Amniotic epithelial cell (primary cell): ENCODE measurements at regions not wholly inside any gene's neighbourhood (a gene's known extent, or its start where the extent isn't known, plus 50 kb on each side); places are given as distances from the start of the nearest gene placed in this dataset.
"Not testable (repeated sequence)": the region's sequence is repeated elsewhere in the genome, so short reads cannot be mapped to it uniquely, and the experiment has no call there.

Experiments
- DNase-seq: peaks from one replicate; pipeline ENCODE4 v3.0.0-alpha.2; 2010; ENCODE audit warnings: low read depth

DNA sequence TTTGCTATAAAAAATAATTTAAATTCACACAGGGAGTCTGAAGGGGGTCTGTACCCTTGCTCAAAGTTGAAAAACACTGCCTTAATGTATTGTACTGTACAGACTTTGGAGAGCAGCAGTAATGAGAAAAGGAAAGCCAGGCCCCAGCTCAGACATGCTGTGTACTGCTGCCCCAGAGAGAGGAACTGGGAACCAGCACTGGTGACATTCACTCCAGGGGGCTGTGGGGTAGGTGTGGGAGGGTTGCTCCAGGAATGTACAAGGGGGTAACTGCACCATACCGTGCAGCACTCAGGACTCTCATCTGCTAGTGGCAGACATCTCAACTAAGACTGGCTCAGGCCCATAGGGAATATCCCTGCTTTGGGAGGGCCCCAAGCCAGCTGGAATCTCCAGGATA lies 146.0 kb upstream of the RMP24 start:
- no peak for DNase-seq

GRCh38 chr18:35827275-35827902 lies 145.1 kb upstream of the RMP24 start:
- DNase-seq: no peak

DNA sequence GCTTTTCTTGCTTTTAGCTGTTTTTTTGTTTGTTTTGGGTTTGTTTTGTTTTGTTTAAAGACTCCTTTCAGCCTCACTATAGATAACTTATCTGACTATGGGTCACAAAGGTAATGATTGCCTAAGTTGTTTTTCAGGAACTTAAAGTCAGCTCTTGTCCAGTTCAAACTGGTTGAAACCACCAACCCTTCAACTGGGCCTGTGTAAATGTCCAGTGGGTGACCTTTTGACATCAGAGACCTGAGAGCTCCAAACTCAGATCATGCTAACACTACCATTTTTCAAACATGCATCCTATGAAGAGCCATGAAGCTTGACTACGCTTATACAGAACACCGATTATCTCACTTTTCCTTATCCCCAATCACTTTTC lies 144.6 kb upstream of the RMP24 start:
- DNase-seq: no peak

- DNase-seq: no peak
Observed at GRCh38 chr18:35828591-35828990, 143.9 kb upstream of the RMP24 start.

- no peak for DNase-seq
Observed at GRCh38 chr18:35835366-35835765, 137.1 kb upstream of the RMP24 start.

DNA sequence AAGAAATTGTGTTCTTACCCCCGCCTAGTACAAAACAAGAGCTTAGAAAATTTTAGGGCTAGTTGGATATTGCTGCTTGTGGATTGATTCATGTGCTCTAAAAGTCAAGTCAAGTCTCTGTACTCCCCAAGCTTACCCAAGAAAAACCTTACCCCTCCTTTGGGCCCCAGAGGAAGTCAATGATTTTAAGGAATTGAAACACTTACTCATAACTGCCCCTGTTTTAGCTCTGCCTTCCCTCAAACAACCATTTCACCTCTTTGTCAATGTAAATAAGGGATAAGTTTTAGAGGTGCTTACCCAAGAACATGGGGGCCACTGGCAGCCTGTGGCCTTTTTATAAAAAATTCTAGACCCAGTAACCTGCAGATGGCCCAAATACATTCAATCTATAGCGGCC lies 136.6 kb upstream of the RMP24 start:
- DNase-seq: no peak

- no peak for DNase-seq
Observed at GRCh38 chr18:35836932-35837331, 135.5 kb upstream of the RMP24 start.

- DNase-seq: no peak
Observed at GRCh38 chr18:35837922-35838496, 134.5 kb upstream of the RMP24 start.

DNA sequence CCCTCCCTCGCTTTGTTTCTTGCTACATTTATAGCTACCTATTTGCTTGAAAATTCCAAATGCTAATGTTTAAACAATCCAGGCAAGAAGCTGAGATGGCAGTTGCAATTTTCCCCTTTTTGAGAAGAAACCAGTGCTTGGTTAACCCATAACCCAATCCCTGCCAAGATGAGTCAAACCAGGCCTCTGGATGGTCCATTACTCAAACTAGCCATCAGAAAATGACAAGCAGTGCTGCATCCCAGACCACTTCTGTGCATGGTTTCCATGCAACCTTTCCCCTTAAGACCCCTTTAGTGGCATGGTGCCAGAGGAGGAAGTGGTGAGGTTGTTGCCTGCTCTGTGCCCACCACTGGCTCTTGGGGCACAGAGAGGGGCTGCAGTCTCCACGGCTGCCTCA lies 131.2 kb upstream of the RMP24 start:
- DNase-seq: no peak

DNA sequence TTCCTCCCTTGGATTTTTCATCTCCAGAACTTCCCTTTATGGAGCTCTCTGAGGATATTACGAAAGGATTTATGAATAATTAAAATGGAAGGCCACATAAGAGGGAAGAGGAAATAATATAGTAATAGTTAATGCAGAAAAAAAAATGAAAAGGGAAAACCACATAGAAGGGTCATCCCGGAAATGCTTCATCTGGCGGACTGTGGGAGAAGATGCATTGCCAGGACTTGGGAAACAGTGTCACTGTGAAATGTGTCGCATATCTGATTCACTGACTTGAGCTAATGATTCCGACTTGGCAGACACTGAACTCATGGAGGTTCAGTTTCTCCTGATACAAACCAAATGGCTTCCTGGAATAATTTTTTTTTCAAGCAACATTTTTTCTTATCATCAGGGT lies 129.9 kb upstream of the RMP24 start:
- peak; percentile 4 for DNase-seq

DNA sequence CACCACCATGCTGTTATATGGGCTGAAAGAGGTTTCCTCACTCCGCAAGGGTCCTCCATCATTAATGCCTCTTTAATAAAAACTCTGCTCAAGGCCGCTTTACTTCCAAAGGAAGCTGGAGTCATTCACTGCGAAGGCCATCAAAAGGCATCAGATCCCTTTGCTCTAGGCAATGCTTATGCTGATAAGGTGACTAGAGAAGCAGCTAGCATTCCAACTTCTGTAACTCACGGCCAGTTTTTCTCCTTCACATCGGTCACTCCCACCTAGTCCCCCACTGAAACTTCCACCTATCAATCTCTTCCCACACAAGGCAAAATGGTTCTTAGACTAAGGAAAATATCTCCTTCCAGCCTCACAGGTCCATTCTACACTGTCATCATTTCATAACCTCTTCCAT lies 124.2 kb upstream of the RMP24 start:
- not testable (repeated sequence) for DNase-seq

- DNase-seq: peak; percentile 15
Observed at GRCh38 chr18:35849241-35849640, 123.2 kb upstream of the RMP24 start.

- no peak for DNase-seq
Observed at GRCh38 chr18:35851286-35851970, 121.1 kb upstream of the RMP24 start.

- no peak for DNase-seq
Observed at GRCh38 chr18:35852786-35853185, 119.7 kb upstream of the RMP24 start.

DNA sequence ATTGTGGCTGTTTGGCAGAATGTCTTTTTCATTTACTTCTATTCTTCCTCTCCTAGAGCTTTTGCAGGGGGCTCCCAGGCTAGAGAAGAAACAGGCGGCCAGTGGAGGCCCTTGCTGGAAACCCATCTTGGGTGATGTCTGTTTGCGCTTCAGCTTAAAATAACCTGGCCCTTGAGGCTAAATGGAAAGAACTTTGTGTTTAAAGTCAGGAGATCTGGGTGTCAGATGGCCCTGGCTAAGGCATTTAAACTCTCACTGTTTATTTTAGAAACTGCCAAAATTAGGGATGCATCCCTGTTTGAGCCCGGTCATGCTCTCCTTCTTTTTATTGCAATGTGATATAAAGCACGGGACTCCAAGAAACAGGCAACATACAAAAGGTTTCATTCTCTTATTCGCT lies 118.4 kb upstream of the RMP24 start:
- DNase-seq: no peak

DNA sequence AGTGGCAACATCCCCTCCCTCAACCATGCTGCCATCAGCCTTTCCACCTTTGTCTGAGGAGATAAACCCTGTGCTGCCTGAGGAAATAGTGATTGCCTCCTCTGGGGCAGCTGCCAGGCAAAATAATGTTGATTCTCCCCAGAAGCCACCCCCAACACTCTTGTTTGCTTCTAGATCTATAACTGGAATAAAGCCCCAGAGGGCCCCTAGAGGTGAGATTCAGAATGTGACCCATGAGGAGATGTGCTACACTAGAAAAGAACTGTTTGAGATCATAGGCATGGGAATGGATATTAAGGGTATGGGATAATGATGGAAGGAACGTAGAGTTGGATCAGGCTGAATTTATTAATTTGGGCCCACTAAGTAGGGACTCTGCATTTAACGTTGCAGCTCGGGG lies 116.3 kb upstream of the RMP24 start:
- no peak for DNase-seq

DNA sequence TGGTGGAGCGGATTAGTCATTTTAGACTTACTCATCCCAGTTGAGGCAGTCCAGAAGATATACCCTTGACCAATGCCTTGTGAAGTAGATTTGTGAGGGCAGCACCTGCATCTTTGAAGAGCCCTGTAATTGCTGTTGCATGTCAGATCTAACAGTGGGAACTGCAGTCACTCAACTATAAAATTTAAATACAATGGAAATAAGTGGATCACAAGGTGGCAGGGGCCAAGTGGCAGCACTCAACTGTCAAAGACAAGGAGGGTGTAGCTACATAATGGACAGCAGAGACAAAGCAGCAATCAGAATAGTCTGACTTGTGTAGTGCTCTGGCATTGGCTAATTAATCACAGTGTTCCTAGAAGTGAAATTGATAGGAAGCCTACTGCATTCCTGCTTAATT lies 115.8 kb upstream of the RMP24 start:
- DNase-seq: not testable (repeated sequence)

- not testable (repeated sequence) for DNase-seq
Observed at GRCh38 chr18:35857581-35857980, 114.9 kb upstream of the RMP24 start.

- DNase-seq: peak; percentile 42
Observed at GRCh38 chr18:35861367-35862118, 110.9 kb upstream of the RMP24 start.

- DNase-seq: peak; percentile 33
Observed at GRCh38 chr18:35862119-35862640, 110.3 kb upstream of the RMP24 start.

DNA sequence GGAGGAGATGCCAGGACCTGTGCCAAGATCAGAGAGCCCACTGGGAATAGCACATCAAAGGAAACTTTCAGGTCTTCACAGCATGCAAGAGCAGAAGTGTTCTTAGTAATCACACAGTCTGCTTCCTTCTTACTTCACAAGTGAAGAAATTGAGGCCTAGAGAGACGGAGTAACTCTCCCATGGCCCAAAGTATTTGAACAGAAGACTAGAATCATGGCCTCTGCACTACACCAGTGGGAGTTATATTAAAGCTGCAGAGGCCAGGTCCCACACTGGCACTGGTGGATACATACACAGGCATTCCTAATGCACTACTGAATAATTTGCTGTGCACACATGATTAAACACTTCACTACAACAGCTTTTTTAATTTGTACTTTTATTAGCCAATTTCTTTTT lies 107.6 kb upstream of the RMP24 start:
- no peak for DNase-seq

DNA sequence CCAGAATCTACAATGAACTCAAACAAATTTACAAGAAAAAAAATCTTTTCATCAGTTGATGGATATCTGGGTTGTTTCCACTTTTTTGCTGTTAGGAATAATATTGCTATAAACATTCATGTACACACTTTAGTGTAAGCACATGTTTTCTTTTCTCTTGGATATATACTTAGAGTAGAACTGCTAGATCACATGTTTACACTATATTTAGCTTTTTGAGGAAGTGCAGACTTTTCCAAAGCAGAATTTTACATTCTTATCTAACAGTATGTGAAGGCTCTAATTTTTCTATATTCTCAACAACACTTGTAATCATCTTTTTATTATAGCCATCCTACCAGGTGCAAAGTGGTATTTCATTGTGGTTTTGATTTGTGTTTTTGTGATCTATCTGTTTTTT lies 103.6 kb upstream of the RMP24 start:
- DNase-seq: no peak

GRCh38 chr18:35871337-35871736 lies 101.1 kb upstream of the RMP24 start:
- no peak for DNase-seq
